Esophagus squamous epithelium (tissue), 5 donors: ENCODE measurements at regions not wholly inside any gene's neighbourhood (a gene's known extent, or its start where the extent isn't known, plus 50 kb on each side); places are given as distances from the start of the nearest gene placed in this dataset.
A peak's percentile ranks its signal among the peaks of the same experiment; 100 is the strongest.

ENCODE experiments used
- DNase-seq: peaks from one replicate; lab custom pipeline; 2025; lab: John Stamatoyannopoulos, UW
- H3K27ac ChIP-seq, 4 donors: fragments of 200-600 bp; sonication (generic); one replicate each; pipeline ENCODE4 v1.5.1; 2016 to 2019; ENCODE audit warnings: mild to moderate bottlenecking in 1 of 4
- H3K27me3 ChIP-seq, 4 donors: fragments of 200-600 bp; sonication (generic); 1 replicate in 3 of 4; 2 replicates in 1 of 4; pipeline versions ENCODE4 v1.5.1 to v1.6.0; 2017 to 2021; ENCODE audit warnings: antibody characterized with exemption in 1 of 4
- H3K36me3 ChIP-seq, 3 donors: fragments of 200-600 bp; sonication (generic); one replicate each; pipeline ENCODE4 v1.5.1; 2016 to 2019
- H3K4me1 ChIP-seq, 3 donors: fragments of 200-600 bp; sonication (generic); one replicate each; pipeline ENCODE4 v1.5.1; 2017 to 2019
- H3K4me3 ChIP-seq, 4 donors: fragments of 200-600 bp; sonication (generic); 1 replicate in 3 of 4; 2 replicates in 1 of 4; pipeline ENCODE4 v1.5.1; 2016 to 2019; ENCODE audit warnings: mild to moderate bottlenecking in 2 of 4, moderate library complexity in 1 of 4
- H3K9me3 ChIP-seq, 3 donors: fragments of 200-600 bp; sonication (generic); one replicate each; pipeline ENCODE4 v1.5.1; 2016 to 2019
- CTCF ChIP-seq, 6 experiments: fragments of 450-650 bp in 4 of 6; fragments of 200-600 bp in 2 of 6; sonication (generic) in 2 of 6; IDR thresholded peaks; one replicate each; pipeline ENCODE4 v1.5.1; 2016 to 2019; ENCODE audit warnings: antibody characterized with exemption in 6 of 6, mild to moderate bottlenecking in 4 of 6, moderate library complexity in 4 of 6
- POLR2A ChIP-seq, 4 donors: fragments of 450-650 bp; IDR thresholded peaks; one replicate each; pipeline ENCODE4 v1.6.1; 2017; ENCODE audit warnings: antibody characterized with exemption in 4 of 4, mild to moderate bottlenecking in 4 of 4, moderate library complexity in 3 of 4
- WGBS, 2 donors: methylation state at CpG; one replicate each; pipeline ENCODE4 v1.1.5; 2018; 5-methylcytosine and 5-hydroxymethylcytosine counted together
- intact Hi-C: fragments of 100-400 bp; cut with DNase I; formaldehyde crosslinking; loops from one replicate; pipeline ENCODE4 v1.15.0; 2022
- donor health status: DM: yes; HTN: yes; CAD: no.

DNA sequence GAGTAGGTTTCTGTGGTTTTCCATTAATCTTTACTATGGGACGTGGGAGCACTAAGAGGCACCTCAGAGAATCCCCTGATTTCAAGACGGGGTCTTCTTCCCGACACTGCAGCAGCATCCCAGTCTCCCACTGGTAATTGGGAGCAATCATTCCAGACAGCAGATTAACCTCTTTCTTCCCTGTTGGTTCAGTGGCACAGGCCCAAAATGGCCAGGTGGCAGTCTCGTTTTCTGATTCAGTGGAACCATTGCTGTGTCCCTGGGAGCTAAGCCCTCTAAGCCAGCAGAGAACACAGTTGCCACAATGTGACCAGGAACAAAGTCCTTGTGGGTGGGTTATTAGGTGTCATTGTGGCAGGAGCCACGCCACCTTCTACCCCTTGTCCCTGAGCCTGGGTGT, 342.1 kb downstream of the MATN1 start:
- intact Hi-C loops, result no loop called here
- no peak for DNase-seq
- WGBS, 2 donors, result 78 to 85% methylated on average over 3 to 4 of the region's 5 CpGs
- no peak for TF ChIP-seq CTCF (IDR thresholded peaks at IDR 0.05)
- no peak for TF ChIP-seq POLR2A (IDR thresholded peaks at IDR 0.05)
- Histone ChIP-seq H3K27ac (no peak overlapping the region), H3K27me3 (peaks cover 0 to 59% (median 0%) of the 10 kb centered on the region in 4 donors), H3K4me1 (peaks cover 6 to 20% (median 7%) of the 10 kb centered on the region in 3 donors), H3K36me3 (no peaks in the 10 kb centered on the region), H3K9me3 (no peaks in the 10 kb centered on the region), H3K4me3 (no peak overlapping the region)

DNA sequence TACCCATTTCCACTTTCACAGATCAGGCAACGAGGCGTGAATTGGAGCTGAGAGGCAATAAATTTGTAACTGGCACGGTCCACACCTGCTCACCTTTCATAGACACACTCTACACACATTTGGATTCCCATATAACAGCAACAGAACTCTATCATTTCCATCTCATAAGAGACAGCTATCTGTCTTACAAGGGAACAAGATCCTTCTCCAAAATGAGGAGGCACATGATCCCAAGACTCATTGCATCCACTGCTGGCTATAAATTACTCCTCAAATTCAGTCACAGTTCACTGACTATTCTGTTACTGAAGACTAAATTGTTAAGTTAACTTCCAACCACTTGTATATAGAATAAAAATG, 342.8 kb downstream of the MATN1 start:
- WGBS, 2 donors, result 0% methylated on average over 3 of the region's 3 CpGs
- no peak for TF ChIP-seq POLR2A (IDR thresholded peaks at IDR 0.05)
- TF ChIP-seq CTCF (IDR thresholded peaks at IDR 0.05), result no peak
- peaks cover 6 to 20% (median 7%) of the 10 kb centered on the region in 3 donors for H3K4me1 ChIP-seq
- no peak for DNase-seq
- H3K27me3 ChIP-seq, result peaks cover 0 to 56% (median 0%) of the 10 kb centered on the region in 4 donors
- H3K4me3 ChIP-seq, result no peak overlapping the region
- no peak overlapping the region for H3K27ac ChIP-seq
- no peaks in the 10 kb centered on the region for H3K9me3 ChIP-seq
- no peaks in the 10 kb centered on the region for H3K36me3 ChIP-seq
- intact Hi-C loops, result no loop called here

DNA sequence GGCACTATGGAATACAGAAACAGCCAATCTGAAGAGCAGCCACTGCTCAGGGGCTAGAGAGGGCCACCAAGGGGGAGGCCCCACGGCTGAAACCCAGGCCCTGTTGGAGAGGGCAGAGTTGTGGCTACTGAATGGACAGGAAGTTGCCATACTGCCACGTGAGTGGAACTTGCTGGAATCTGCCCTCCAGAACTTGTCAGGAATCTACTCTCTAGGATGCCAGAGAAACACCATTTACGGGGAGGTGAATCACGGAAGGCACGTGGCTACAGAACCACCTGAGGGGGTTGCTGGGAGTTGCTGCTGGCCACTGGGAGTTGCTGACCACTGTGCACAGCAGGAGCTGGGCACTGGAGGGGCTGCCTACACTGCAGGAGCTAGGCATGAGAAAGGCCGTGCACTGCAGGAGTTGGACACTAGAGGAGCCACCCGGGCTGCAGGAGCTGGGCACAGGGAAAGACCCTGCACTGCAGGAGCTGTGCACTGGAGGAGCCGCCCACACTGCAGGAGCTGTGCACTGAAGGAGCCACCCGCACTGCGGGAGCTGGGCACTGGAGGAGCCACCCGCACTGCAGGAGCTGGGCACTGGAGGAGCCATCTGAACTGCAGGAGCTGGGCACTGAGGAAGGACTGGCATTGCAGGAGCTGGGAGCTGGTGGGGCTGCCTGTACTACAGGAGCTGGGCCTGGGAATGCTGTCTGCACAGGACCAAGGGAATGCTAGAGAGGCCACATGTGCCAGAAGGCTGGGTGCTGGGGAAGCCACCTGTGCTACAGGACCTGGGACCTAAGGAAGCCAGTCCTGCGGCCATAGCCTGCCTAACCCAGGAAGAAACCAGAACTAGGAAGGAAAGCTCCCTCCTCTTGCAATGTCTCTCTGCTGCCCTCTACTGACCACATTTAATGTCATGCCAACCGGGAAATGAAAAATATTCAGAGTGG, 343.4 kb downstream of the MATN1 start:
- 12 to 28% methylated on average over 4 to 6 of the region's 13 CpGs for WGBS, 2 donors
- no peak overlapping the region for H3K27ac ChIP-seq
- peaks cover 0 to 53% (median 0%) of the 10 kb centered on the region in 4 donors for H3K27me3 ChIP-seq
- intact Hi-C loops, result no loop called here
- H3K9me3 ChIP-seq, result no peaks in the 10 kb centered on the region
- no peaks in the 10 kb centered on the region for H3K36me3 ChIP-seq
- H3K4me1 ChIP-seq, result peaks cover 6 to 20% (median 7%) of the 10 kb centered on the region in 3 donors
- no peak overlapping the region for H3K4me3 ChIP-seq
- peak; percentile 63 to 84 (median 75) for TF ChIP-seq CTCF (IDR thresholded peaks at IDR 0.05)
- TF ChIP-seq POLR2A (IDR thresholded peaks at IDR 0.05), result no peak
- no peak for DNase-seq

DNA sequence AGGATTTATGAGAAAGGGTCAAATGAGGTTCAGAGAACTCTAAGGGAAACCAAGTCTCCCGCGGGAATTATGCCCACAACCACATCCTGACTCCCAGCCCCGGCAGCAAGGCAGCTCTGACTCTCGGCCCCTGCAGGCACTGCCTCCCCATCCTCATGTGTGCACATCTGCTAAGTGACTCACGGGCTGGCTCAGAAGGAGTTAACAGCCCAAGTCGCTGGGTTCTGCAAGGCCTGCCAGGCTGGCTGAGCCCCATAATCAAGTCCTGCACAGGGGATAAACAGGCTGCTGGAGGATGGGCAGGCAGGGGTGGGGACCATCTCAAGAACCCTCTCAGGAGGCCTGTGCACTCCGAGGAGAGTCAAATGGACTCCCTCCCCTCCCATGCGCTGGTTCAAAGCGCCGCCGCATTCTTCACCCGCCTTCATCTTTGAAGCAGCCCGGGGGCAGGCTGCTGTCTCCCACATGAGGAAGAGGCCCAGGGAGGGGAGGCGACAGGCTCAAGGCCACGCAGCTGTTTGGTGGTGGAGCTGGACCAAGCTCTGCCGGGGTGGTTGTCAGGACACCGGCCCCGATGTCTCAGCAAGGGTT, 344.3 kb downstream of the MATN1 start:
- H3K4me1 ChIP-seq, result peaks cover 6 to 20% (median 7%) of the 10 kb centered on the region in 3 donors
- intact Hi-C loops, result no loop called here
- no peak overlapping the region for H3K27ac ChIP-seq
- no peak overlapping the region for H3K4me3 ChIP-seq
- H3K27me3 ChIP-seq, result peaks cover 0 to 48% (median 0%) of the 10 kb centered on the region in 4 donors
- 19 to 29% methylated on average over 4 of the region's 18 CpGs for WGBS, 2 donors
- H3K9me3 ChIP-seq, result no peaks in the 10 kb centered on the region
- no peaks in the 10 kb centered on the region for H3K36me3 ChIP-seq
- DNase-seq, result no peak
- TF ChIP-seq CTCF (IDR thresholded peaks at IDR 0.05), result no peak
- TF ChIP-seq POLR2A (IDR thresholded peaks at IDR 0.05), result no peak
